ENCODE measurements at regions not wholly inside any gene's neighbourhood (a gene's known extent, or its start where the extent isn't known, plus 50 kb on each side); places are given as distances from the start of the nearest gene placed in this dataset.

- TF ChIP-seq ZFX (CRISPR knock-in tag; IDR thresholded peaks at IDR 0.05; ENCODE audit: low read depth) (no peak), CC2D1A (CRISPR knock-in tag; IDR thresholded peaks at IDR 0.05) (no peak), SPEN (CRISPR knock-in tag; IDR thresholded peaks at IDR 0.05; ENCODE audit: low read depth) (no peak), KAT7 (CRISPR knock-in tag; IDR thresholded peaks at IDR 0.05; ENCODE audit: borderline replicate concordance) (no peak), HES4 (CRISPR knock-in tag; IDR thresholded peaks at IDR 0.05; ENCODE audit: borderline replicate concordance) (no peak), RBAK (CRISPR knock-in tag; IDR thresholded peaks at IDR 0.05) (no peak), TEAD3 (CRISPR knock-in tag; optimal IDR thresholded peaks at IDR 0.05; ENCODE audit: borderline replicate concordance) (no peak), ZNF20 (CRISPR knock-in tag; IDR thresholded peaks at IDR 0.05) (no peak), HOXA7 (CRISPR knock-in tag; IDR thresholded peaks at IDR 0.05) (no peak)
These were observed 727.9 kb upstream of the CDH2 start (continued) for GRCh38 chr18:28904789-28905364.

GRCh38 chr18:28903306-28903705, 726.4 kb upstream of the CDH2 start:
- H3K9ac ChIP-seq (ENCODE audit: insufficient read depth, low read depth, low read length), result no peak overlapping the region
- in situ Hi-C loops (cut with HindIII; ENCODE audit: extremely low pct_ligation_motif_present, low pct_unique_long_range_greater_than_20kb), result no loop called here
- WGBS (ENCODE audit: low lambda C conversion rate), result 3% methylated on average over 1 of the region's 1 CpG
- no peaks in the 10 kb centered on the region for H3K36me3 ChIP-seq (replicated peaks in 1 of 2; ENCODE audit: control insufficient read depth in 1 of 2, insufficient read depth in 2 of 2, low read length in 2 of 2)
- DNase-seq (ENCODE audit: low spot score), result no peak
- FAIRE-seq, result no peak
- ChIA-PET CTCF (ENCODE audit: low intra/inter-chr PET ratio, low total read pairs) (no interaction called here), POLR2A (no interaction called here)
- no peak overlapping the region for H2AFZ ChIP-seq (ENCODE audit: low read length)
- no peaks in the 10 kb centered on the region for H4K20me1 ChIP-seq (ENCODE audit: insufficient read depth, low read length)
- H3K27me3 ChIP-seq (ENCODE audit: control insufficient read depth in 1 of 2, insufficient read depth in 2 of 2, low read length in 2 of 2), result no peaks in the 10 kb centered on the region
- intact Hi-C loops (cut with micrococcal nuclease; ENCODE audit: unreplicated experiment), result no loop called here
- no peak overlapping the region for H3K4me2 ChIP-seq (ENCODE audit: low read depth, low read length)
- BruUV-seq (replicated peaks), result no TSS peak
- no peak overlapping the region for H3K27ac ChIP-seq (ENCODE audit: extremely low read length, insufficient read depth, low read length)
- no peaks in the 10 kb centered on the region for H3K9me3 ChIP-seq (ENCODE audit: low read length)
- H3K79me2 ChIP-seq (ENCODE audit: insufficient read depth, low read length), result no peaks in the 10 kb centered on the region
- H3K4me3 ChIP-seq (replicated peaks in 1 of 3; ENCODE audit: insufficient read depth in 1 of 3, low read depth in 2 of 3, low read length in 3 of 3), result no peak overlapping the region
- H3K4me1 ChIP-seq (ENCODE audit: insufficient read depth, low read length), result no peaks in the 10 kb centered on the region
- no peak for ATAC-seq
- TF ChIP-seq TFDP2 (CRISPR knock-in tag; IDR thresholded peaks at IDR 0.05) (no peak), ZNF572 (CRISPR knock-in tag; IDR thresholded peaks at IDR 0.05) (no peak), TRIM22 (IDR thresholded peaks at IDR 0.05) (no peak), ZNF251 (CRISPR knock-in tag; IDR thresholded peaks at IDR 0.05) (no peak), ZMYM4 (CRISPR knock-in tag; IDR thresholded peaks at IDR 0.05) (no peak), ZNF879 (CRISPR knock-in tag; IDR thresholded peaks at IDR 0.05) (no peak), HOXA3 (CRISPR knock-in tag; IDR thresholded peaks at IDR 0.05) (no peak), ISX (CRISPR knock-in tag; conservative IDR thresholded peaks at IDR 0.05) (no peak), TBX3 (IDR thresholded peaks at IDR 0.05; ENCODE audit: borderline replicate concordance) (no peak), CEBPB (IDR thresholded peaks at IDR 0.05; ENCODE audit: borderline replicate concordance, low read depth, low read length) (no peak), KLF6 (CRISPR knock-in tag; IDR thresholded peaks at IDR 0.05) (no peak), PLRG1 (conservative IDR thresholded peaks at IDR 0.05) (no peak), PRDM10 (CRISPR knock-in tag; IDR thresholded peaks at IDR 0.05; ENCODE audit: low read depth) (no peak)
